HepG2 (cell line): ENCODE measurements at regions not wholly inside any gene's neighbourhood (a gene's known extent, or its start where the extent isn't known, plus 50 kb on each side); places are given as distances from the start of the nearest gene placed in this dataset.

ENCODE experiments used
- EHMT2 ChIP-seq: fragments of 200-600 bp; sonication (generic); IDR thresholded peaks from 2 replicates; pipeline ENCODE4 v1.7.0; 2017; ENCODE audit warnings: antibody characterized with exemption, low read depth, low read length, borderline replicate concordance
- EP300 ChIP-seq, 3 experiments: sonication (generic) in 1 of 3; formaldehyde crosslinking in 1 of 3; IDR thresholded peaks; 2 replicates each; pipeline versions ENCODE4 v1.5.1 to v1.6.1; 2011 to 2020; ENCODE audit warnings: low read depth in 2 of 3, low read length in 2 of 3, borderline replicate concordance in 1 of 3, improper control_type of control experiment in 1 of 3, mild to moderate bottlenecking in 1 of 3, missing genetic modification reagents in 1 of 3, moderate library complexity in 1 of 3
- MAZ ChIP-seq, 2 experiments: sonication (generic) in 1 of 2; formaldehyde crosslinking in 1 of 2; IDR thresholded peaks; 2 replicates each; pipeline versions ENCODE4 v1.5.0 to v1.6.1; 2012 to 2020; ENCODE audit warnings: low read depth in 2 of 2, mild to moderate bottlenecking in 2 of 2, borderline replicate concordance in 1 of 2, improper control_type of control experiment in 1 of 2, low read length in 1 of 2, missing genetic modification reagents in 1 of 2, moderate library complexity in 1 of 2
- MIER2 ChIP-seq: IDR thresholded peaks from 2 replicates; pipeline ENCODE4 v1.6.1; 2016; ENCODE audit warnings: missing biosample characterization, missing genetic modification reagents
- POLR2A ChIP-seq, 2 experiments: IDR thresholded peaks; 2 replicates each; pipeline ENCODE4 v1.6.1; 2011; ENCODE audit warnings: low read depth in 2 of 2, low read length in 2 of 2, mild to moderate bottlenecking in 1 of 2, moderate library complexity in 1 of 2; ENCODE audit not compliant: insufficient read depth in 1 of 2
- SIN3A ChIP-seq: IDR thresholded peaks from 2 replicates; pipeline ENCODE4 v1.6.1; 2011; ENCODE audit warnings: low read depth, mild to moderate bottlenecking, control low read depth, low read length, borderline replicate concordance
- ZNF136 ChIP-seq: sonication (generic); formaldehyde crosslinking; IDR thresholded peaks from 2 replicates; pipeline ENCODE4 v1.8.1; 2022; ENCODE audit warnings: low read depth, mild to moderate bottlenecking, moderate library complexity, missing genetic modification reagents
- TF ChIP-seq, protein P1 (sequence below): sonication (generic); formaldehyde crosslinking; IDR thresholded peaks from 2 replicates; pipeline ENCODE4 v1.5.0; 2020; ENCODE audit warnings: mild to moderate bottlenecking, missing genetic modification reagents, moderate library complexity
- TF ChIP-seq, protein P2 (sequence below): sonication (generic); formaldehyde crosslinking; IDR thresholded peaks from 2 replicates; pipeline ENCODE4 v1.8.0; 2022; ENCODE audit warnings: missing genetic modification reagents, low read depth, mild to moderate bottlenecking, borderline replicate concordance

DNA sequence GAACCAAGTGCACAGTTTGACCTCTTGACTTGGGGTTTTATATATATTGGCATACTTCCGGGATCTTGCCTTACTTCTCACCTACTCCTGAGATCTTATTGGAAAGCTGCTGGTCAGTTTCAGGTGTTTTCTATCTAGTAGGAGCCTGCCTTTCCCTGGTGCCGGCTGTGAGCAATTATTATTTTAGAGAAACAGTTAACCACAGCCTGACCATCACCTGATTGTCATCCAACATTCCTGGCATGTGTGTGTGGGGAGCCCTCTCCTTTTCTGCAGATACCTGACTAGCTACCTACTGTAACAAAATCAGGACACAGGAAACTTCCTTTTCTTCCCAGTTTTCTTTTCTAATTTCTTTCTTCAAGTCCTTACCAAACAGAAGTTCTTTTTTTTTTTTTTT lies 220.4 kb downstream of the ATP23 start:
- TF ChIP-seq POLR2A (IDR thresholded peaks at IDR 0.05; ENCODE audit: insufficient read depth in 1 of 2, low read depth in 2 of 2, low read length in 2 of 2) (no peak), EP300 (IDR thresholded peaks at IDR 0.05; ENCODE audit: low read depth in 2 of 2, low read length in 2 of 2) (no peak), EP300 (CRISPR knock-in tag; IDR thresholded peaks at IDR 0.05; ENCODE audit: borderline replicate concordance) (no peak), ZNF136 (CRISPR knock-in tag) (no peak), MAZ (IDR thresholded peaks at IDR 0.05; ENCODE audit: borderline replicate concordance, low read depth, low read length) (no peak), MAZ (CRISPR knock-in tag; IDR thresholded peaks at IDR 0.05; ENCODE audit: low read depth) (no peak), SIN3A (no peak), MIER2 (CRISPR knock-in tag) (no peak), EHMT2 (no peak)
- TF ChIP-seq, protein P1, sequence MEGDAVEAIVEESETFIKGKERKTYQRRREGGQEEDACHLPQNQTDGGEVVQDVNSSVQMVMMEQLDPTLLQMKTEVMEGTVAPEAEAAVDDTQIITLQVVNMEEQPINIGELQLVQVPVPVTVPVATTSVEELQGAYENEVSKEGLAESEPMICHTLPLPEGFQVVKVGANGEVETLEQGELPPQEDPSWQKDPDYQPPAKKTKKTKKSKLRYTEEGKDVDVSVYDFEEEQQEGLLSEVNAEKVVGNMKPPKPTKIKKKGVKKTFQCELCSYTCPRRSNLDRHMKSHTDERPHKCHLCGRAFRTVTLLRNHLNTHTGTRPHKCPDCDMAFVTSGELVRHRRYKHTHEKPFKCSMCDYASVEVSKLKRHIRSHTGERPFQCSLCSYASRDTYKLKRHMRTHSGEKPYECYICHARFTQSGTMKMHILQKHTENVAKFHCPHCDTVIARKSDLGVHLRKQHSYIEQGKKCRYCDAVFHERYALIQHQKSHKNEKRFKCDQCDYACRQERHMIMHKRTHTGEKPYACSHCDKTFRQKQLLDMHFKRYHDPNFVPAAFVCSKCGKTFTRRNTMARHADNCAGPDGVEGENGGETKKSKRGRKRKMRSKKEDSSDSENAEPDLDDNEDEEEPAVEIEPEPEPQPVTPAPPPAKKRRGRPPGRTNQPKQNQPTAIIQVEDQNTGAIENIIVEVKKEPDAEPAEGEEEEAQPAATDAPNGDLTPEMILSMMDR: no peak
- TF ChIP-seq, protein P2, sequence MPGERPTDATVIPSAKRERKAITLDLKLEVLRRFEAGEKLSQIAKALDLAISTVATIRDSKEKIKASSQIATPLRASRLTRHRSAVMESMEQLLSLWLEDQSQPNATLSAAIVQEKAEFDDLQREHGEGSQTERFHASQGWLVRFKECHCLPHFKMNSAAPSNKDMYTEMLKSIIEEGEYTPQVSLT (CRISPR knock-in tag): no peak
